Right lobe of liver (tissue), 4 donors: ENCODE measurements at regions not wholly inside any gene's neighbourhood (a gene's known extent, or its start where the extent isn't known, plus 50 kb on each side); places are given as distances from the start of the nearest gene placed in this dataset.

Experiments
- POLR2A ChIP-seq: fragments of 450-650 bp; IDR thresholded peaks from one replicate; pipeline ENCODE4 v1.6.1; 2017; ENCODE audit warnings: antibody characterized with exemption, mild to moderate bottlenecking
- TF ChIP-seq, protein P1 (sequence below), 4 donors: fragments of 200-600 bp in 3 of 4; fragments of 450-650 bp in 1 of 4; IDR thresholded peaks; one replicate each; pipeline versions ENCODE4 v1.5.1 to v1.8.0; 2016 to 2022; ENCODE audit warnings: antibody characterized with exemption in 4 of 4, mild to moderate bottlenecking in 2 of 4
- donor health status: DM: no; HTN: no; CAD: no.
- donor health status: DM: no; HTN: no; CAD: no.
- donor health status: DM: no; HTN: yes; CAD: no.

GRCh38 chr7:156505876-156506275 is 134.7 kb upstream of the RNF32 start:
- TF ChIP-seq, protein P1, sequence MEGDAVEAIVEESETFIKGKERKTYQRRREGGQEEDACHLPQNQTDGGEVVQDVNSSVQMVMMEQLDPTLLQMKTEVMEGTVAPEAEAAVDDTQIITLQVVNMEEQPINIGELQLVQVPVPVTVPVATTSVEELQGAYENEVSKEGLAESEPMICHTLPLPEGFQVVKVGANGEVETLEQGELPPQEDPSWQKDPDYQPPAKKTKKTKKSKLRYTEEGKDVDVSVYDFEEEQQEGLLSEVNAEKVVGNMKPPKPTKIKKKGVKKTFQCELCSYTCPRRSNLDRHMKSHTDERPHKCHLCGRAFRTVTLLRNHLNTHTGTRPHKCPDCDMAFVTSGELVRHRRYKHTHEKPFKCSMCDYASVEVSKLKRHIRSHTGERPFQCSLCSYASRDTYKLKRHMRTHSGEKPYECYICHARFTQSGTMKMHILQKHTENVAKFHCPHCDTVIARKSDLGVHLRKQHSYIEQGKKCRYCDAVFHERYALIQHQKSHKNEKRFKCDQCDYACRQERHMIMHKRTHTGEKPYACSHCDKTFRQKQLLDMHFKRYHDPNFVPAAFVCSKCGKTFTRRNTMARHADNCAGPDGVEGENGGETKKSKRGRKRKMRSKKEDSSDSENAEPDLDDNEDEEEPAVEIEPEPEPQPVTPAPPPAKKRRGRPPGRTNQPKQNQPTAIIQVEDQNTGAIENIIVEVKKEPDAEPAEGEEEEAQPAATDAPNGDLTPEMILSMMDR (IDR thresholded peaks at IDR 0.05), result no peak
- TF ChIP-seq POLR2A, result no peak
